HEK293 (cell line): ENCODE measurements at regions not wholly inside any gene's neighbourhood (a gene's known extent, or its start where the extent isn't known, plus 50 kb on each side); places are given as distances from the start of the nearest gene placed in this dataset.

Experiments used
- CTCF ChIA-PET: fragments of 350-600 bp; formaldehyde crosslinking; extraction: SDS; loops from one replicate; lab custom pipeline; 2021; ENCODE audit warnings: antibody characterized with exemption; lab: Yijun Ruan, JAX
- POLR2A ChIA-PET: fragments of 300-600 bp; formaldehyde crosslinking; extraction: SDS; loops from one replicate; lab custom pipeline; 2020; ENCODE audit warnings: antibody characterized with exemption, inconsistent platforms; lab: Yijun Ruan, JAX
- H3K27ac ChIP-seq: fragments of 200-500 bp; sonication (Bioruptor generic); 2 replicates; pipeline ENCODE4 v1.5.1; 2014; ENCODE audit warnings: low read depth, low read length, control low read depth, inconsistent platforms; ENCODE audit errors: extremely low read depth
- H3K36me3 ChIP-seq, 2 experiments: fragments of 200-500 bp in 1 of 2; sonication (Bioruptor generic) in 1 of 2; 1 replicate in 1 of 2; 2 replicates in 1 of 2; pipeline ENCODE4 v1.5.1; 2014 to 2017; ENCODE audit warnings: inconsistent platforms in 2 of 2, low read length in 2 of 2; ENCODE audit not compliant: control insufficient read depth in 2 of 2, insufficient read depth in 1 of 2
- H3K4me1 ChIP-seq: fragments of 200-500 bp; sonication (Bioruptor generic); 2 replicates; pipeline ENCODE4 v1.5.1; 2014; ENCODE audit warnings: mild to moderate bottlenecking, low read length, inconsistent platforms; ENCODE audit not compliant: control insufficient read depth, insufficient read depth
- H3K4me3 ChIP-seq: 2 replicates; pipeline ENCODE4 v1.5.1; 2011; ENCODE audit warnings: low read depth, mild to moderate bottlenecking, control low read depth, low read length, moderate library complexity
- H3K9me3 ChIP-seq: fragments of 200-500 bp; sonication (Bioruptor generic); 2 replicates; pipeline ENCODE4 v1.5.1; 2014; ENCODE audit warnings: low read depth, low read length, inconsistent platforms; ENCODE audit not compliant: control insufficient read depth, insufficient read depth
- BCL11B ChIP-seq: fragments of 450-650 bp; formaldehyde crosslinking; IDR thresholded peaks from 2 replicates; pipeline ENCODE4 v1.5.1; 2016; ENCODE audit warnings: low read depth, missing biosample characterization, missing genetic modification characterization
- HOXA7 ChIP-seq: sonication (generic); formaldehyde crosslinking; IDR thresholded peaks from 2 replicates; pipeline ENCODE4 v1.8.1; 2022; ENCODE audit warnings: missing genetic modification reagents, borderline replicate concordance
- KLF1 ChIP-seq: fragments of 450-650 bp; formaldehyde crosslinking; IDR thresholded peaks from 2 replicates; pipeline ENCODE4 v1.5.1; 2016; ENCODE audit warnings: missing biosample characterization, missing genetic modification characterization
- KLF9 ChIP-seq: fragments of 450-650 bp; formaldehyde crosslinking; IDR thresholded peaks from 2 replicates; pipeline ENCODE4 v1.5.1; 2016; ENCODE audit warnings: missing biosample characterization, missing genetic modification characterization, low read depth
- OSR2 ChIP-seq: fragments of 450-650 bp; formaldehyde crosslinking; IDR thresholded peaks from 2 replicates; pipeline ENCODE4 v1.5.1; 2016; ENCODE audit warnings: missing biosample characterization, missing genetic modification characterization
- ZBTB20 ChIP-seq: fragments of 450-650 bp; formaldehyde crosslinking; IDR thresholded peaks from 2 replicates; pipeline ENCODE4 v1.5.1; 2016; ENCODE audit warnings: missing biosample characterization, missing genetic modification characterization
- ZEB2 ChIP-seq: fragments of 450-650 bp; formaldehyde crosslinking; IDR thresholded peaks from 2 replicates; pipeline ENCODE4 v1.5.1; 2016; ENCODE audit warnings: missing biosample characterization, missing genetic modification characterization
- ZNF138 ChIP-seq: fragments of 450-650 bp; formaldehyde crosslinking; IDR thresholded peaks from 2 replicates; pipeline ENCODE4 v1.5.1; 2016; ENCODE audit warnings: missing biosample characterization, missing genetic modification characterization, borderline replicate concordance
- ZNF146 ChIP-seq: fragments of 450-650 bp; formaldehyde crosslinking; IDR thresholded peaks from 2 replicates; pipeline ENCODE4 v1.5.1; 2016; ENCODE audit warnings: missing biosample characterization, missing genetic modification characterization
- ZNF202 ChIP-seq: fragments of 450-650 bp; formaldehyde crosslinking; IDR thresholded peaks from 2 replicates; pipeline ENCODE4 v1.5.1; 2016; ENCODE audit warnings: missing biosample characterization, missing genetic modification characterization, borderline replicate concordance
- ZNF223 ChIP-seq: fragments of 450-650 bp; formaldehyde crosslinking; IDR thresholded peaks from 2 replicates; pipeline ENCODE4 v1.5.1; 2016; ENCODE audit warnings: missing biosample characterization, missing genetic modification characterization
- ZNF350 ChIP-seq: fragments of 450-650 bp; formaldehyde crosslinking; IDR thresholded peaks from 2 replicates; pipeline ENCODE4 v1.5.0; 2017; ENCODE audit warnings: missing biosample characterization, mild to moderate bottlenecking, missing genetic modification characterization
- ZNF354C ChIP-seq: fragments of 450-650 bp; formaldehyde crosslinking; IDR thresholded peaks from 2 replicates; pipeline ENCODE4 v1.5.1; 2016; ENCODE audit warnings: missing biosample characterization, missing genetic modification characterization, low read depth, borderline replicate concordance
- ZNF433 ChIP-seq: fragments of 450-650 bp; formaldehyde crosslinking; IDR thresholded peaks from 2 replicates; pipeline ENCODE4 v1.5.1; 2016; ENCODE audit warnings: missing biosample characterization, missing genetic modification characterization, low read depth
- ZNF555 ChIP-seq: fragments of 450-650 bp; formaldehyde crosslinking; conservative IDR thresholded peaks from 2 replicates; pipeline ENCODE4 v1.5.1; 2017; ENCODE audit warnings: missing biosample characterization, mild to moderate bottlenecking, missing genetic modification characterization, inconsistent platforms
- ZNF747 ChIP-seq: fragments of 450-650 bp; formaldehyde crosslinking; IDR thresholded peaks from 2 replicates; pipeline ENCODE4 v1.5.1; 2016; ENCODE audit warnings: missing biosample characterization, missing genetic modification characterization
- ZNF777 ChIP-seq: fragments of 450-650 bp; formaldehyde crosslinking; IDR thresholded peaks from 2 replicates; pipeline ENCODE4 v1.5.1; 2017; ENCODE audit warnings: missing biosample characterization, missing genetic modification characterization, borderline replicate concordance
- TF ChIP-seq, protein P1 (sequence below): fragments of 450-650 bp; formaldehyde crosslinking; IDR thresholded peaks from 2 replicates; pipeline ENCODE4 v1.5.1; 2016; ENCODE audit warnings: missing biosample characterization, missing genetic modification characterization
- TF ChIP-seq, protein P2 (sequence below): fragments of 450-650 bp; IDR thresholded peaks from 2 replicates; pipeline ENCODE4 v1.5.1; 2018; ENCODE audit warnings: missing biosample characterization, mild to moderate bottlenecking, missing genetic modification characterization
- TF ChIP-seq, protein P3 (sequence below): fragments of 450-650 bp; formaldehyde crosslinking; IDR thresholded peaks from 2 replicates; pipeline ENCODE4 v1.5.1; 2017; ENCODE audit warnings: missing biosample characterization, missing genetic modification characterization
- TF ChIP-seq, protein P4 (sequence below): fragments of 450-650 bp; formaldehyde crosslinking; IDR thresholded peaks from 2 replicates; pipeline ENCODE4 v1.5.1; 2016; ENCODE audit warnings: missing biosample characterization, missing genetic modification characterization
- TF ChIP-seq, protein P5 (sequence below): fragments of 450-650 bp; formaldehyde crosslinking; conservative IDR thresholded peaks from 2 replicates; pipeline ENCODE4 v1.5.1; 2016; ENCODE audit warnings: low read depth, missing biosample characterization, missing genetic modification characterization

DNA sequence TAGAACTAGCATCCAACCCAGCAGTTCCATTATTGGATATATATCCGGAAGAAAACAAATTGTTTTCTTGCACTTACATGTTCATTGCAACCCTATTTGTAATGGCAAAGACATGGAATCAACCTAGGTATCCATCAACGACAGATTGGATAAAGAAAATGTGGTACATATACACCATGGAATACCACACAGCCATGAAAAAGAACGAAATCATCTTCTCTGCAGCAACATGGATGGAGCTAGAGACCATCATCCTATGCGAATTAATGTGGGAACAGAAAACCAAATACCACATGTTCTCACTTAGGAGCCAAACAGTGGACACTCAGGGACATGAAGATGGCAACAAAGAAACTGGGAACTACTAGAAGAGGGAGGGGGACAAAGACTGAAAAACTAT is 352.7 kb downstream of the CDH2 start:
- Histone ChIP-seq H3K36me3 (no peaks in the 10 kb centered on the region), H3K9me3 (no peaks in the 10 kb centered on the region), H3K4me3 (no peak overlapping the region), H3K27ac (no peak overlapping the region)
- no peak for TF ChIP-seq ZNF202 (tag by site-specific recombination)
- TF ChIP-seq, protein P1, sequence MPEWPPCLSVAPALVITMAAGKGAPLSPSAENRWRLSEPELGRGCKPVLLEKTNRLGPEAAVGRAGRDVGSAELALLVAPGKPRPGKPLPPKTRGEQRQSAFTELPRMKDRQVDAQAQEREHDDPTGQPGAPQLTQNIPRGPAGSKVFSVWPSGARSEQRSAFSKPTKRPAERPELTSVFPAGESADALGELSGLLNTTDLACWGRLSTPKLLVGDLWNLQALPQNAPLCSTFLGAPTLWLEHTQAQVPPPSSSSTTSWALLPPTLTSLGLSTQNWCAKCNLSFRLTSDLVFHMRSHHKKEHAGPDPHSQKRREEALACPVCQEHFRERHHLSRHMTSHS: no peak
- peak; percentile 34; the same call in 1 of the 2 replicates for TF ChIP-seq ZNF146
- TF ChIP-seq ZNF138 (tag by site-specific recombination): no peak
- no peak for TF ChIP-seq ZNF354C (tag by site-specific recombination)
- no peak for TF ChIP-seq KLF9 (tag by site-specific recombination)
- TF ChIP-seq ZNF777: no peak
- TF ChIP-seq, all 188 proteins: peak for 1
- H3K4me1 ChIP-seq: no peaks in the 10 kb centered on the region
- CTCF ChIA-PET: interaction anchor here (0.6 kb wide), 1 partner anchor 142 kb away, joined by 5 read pairs; no protein-coding TSS in a partner anchor
- POLR2A ChIA-PET: no interaction called here

DNA sequence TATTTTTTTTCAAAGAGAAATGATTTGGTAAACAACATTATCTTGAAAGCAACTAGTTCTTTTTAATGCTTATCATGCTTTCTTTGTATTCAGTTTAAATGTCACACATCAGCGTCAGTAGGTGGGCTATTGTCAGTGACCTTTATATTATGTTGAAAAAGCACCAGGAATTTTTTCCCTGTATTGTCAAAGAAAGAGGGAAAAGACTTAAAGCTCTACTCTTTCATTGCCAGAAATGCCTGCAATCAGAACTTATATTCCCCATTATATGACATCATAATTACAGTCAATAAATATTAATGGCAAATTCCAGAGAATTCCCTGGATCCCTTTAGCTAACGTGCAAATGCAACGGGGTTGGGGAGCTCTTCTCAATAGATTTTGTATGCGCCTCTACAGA is 353.9 kb downstream of the CDH2 start:
- Histone ChIP-seq H3K9me3 (no peaks in the 10 kb centered on the region), H3K36me3 (no peaks in the 10 kb centered on the region), H3K4me3 (no peak overlapping the region), H3K27ac (no peak overlapping the region), H3K4me1 (no peaks in the 10 kb centered on the region)
- ChIA-PET CTCF (no interaction called here), POLR2A (no interaction called here)
- TF ChIP-seq, protein P2, sequence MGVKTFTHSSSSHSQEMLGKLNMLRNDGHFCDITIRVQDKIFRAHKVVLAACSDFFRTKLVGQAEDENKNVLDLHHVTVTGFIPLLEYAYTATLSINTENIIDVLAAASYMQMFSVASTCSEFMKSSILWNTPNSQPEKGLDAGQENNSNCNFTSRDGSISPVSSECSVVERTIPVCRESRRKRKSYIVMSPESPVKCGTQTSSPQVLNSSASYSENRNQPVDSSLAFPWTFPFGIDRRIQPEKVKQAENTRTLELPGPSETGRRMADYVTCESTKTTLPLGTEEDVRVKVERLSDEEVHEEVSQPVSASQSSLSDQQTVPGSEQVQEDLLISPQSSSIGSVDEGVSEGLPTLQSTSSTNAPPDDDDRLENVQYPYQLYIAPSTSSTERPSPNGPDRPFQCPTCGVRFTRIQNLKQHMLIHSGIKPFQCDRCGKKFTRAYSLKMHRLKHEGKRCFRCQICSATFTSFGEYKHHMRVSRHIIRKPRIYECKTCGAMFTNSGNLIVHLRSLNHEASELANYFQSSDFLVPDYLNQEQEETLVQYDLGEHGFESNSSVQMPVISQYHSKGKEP (tag by site-specific recombination): no peak
- TF ChIP-seq ZNF433 (tag by site-specific recombination) (no peak), ZNF223 (no peak), ZNF350 (tag by site-specific recombination) (no peak)
- TF ChIP-seq, protein P3, sequence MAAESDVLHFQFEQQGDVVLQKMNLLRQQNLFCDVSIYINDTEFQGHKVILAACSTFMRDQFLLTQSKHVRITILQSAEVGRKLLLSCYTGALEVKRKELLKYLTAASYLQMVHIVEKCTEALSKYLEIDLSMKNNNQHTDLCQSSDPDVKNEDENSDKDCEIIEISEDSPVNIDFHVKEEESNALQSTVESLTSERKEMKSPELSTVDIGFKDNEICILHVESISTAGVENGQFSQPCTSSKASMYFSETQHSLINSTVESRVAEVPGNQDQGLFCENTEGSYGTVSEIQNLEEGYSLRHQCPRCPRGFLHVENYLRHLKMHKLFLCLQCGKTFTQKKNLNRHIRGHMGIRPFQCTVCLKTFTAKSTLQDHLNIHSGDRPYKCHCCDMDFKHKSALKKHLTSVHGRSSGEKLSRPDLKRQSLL (tag by site-specific recombination): no peak

DNA sequence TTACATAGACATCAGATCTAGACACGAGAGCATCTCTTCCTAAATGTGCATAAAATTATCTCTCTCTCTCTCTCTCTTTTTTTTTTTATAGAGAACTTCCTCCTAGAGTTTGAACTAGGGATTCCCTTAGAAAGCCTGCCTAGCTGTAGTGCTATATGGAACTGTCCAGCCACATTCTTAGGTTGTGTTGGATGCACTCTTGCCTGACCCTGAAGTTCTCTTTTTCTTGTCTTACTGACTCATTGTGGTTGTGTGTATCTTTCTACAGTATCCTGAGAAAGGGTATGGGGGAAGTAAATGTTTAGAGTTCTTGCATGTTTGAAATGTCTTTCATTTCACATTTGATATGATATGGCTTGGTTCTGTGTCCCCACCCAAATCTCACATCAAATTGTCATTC is 368.2 kb downstream of the CDH2 start:
- no peaks in the 10 kb centered on the region for H3K4me1 ChIP-seq
- CTCF ChIA-PET: no interaction called here
- no peak overlapping the region for H3K4me3 ChIP-seq
- POLR2A ChIA-PET: no interaction called here
- no peaks in the 10 kb centered on the region for H3K36me3 ChIP-seq
- no peak overlapping the region for H3K27ac ChIP-seq
- H3K9me3 ChIP-seq: no peaks in the 10 kb centered on the region
- no peak for TF ChIP-seq ZNF747 (tag by site-specific recombination)
- no peak for TF ChIP-seq HOXA7
- TF ChIP-seq KLF1 (tag by site-specific recombination): no peak
- no peak for TF ChIP-seq ZBTB20 (tag by site-specific recombination)
- TF ChIP-seq ZNF555: no peak
- TF ChIP-seq, protein P4, sequence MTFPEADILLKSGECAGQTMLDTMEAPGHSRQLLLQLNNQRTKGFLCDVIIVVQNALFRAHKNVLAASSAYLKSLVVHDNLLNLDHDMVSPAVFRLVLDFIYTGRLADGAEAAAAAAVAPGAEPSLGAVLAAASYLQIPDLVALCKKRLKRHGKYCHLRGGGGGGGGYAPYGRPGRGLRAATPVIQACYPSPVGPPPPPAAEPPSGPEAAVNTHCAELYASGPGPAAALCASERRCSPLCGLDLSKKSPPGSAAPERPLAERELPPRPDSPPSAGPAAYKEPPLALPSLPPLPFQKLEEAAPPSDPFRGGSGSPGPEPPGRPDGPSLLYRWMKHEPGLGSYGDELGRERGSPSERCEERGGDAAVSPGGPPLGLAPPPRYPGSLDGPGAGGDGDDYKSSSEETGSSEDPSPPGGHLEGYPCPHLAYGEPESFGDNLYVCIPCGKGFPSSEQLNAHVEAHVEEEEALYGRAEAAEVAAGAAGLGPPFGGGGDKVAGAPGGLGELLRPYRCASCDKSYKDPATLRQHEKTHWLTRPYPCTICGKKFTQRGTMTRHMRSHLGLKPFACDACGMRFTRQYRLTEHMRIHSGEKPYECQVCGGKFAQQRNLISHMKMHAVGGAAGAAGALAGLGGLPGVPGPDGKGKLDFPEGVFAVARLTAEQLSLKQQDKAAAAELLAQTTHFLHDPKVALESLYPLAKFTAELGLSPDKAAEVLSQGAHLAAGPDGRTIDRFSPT: no peak
- no peak for TF ChIP-seq ZEB2 (tag by site-specific recombination)
- no peak for TF ChIP-seq BCL11B (tag by site-specific recombination)
- TF ChIP-seq, protein P5, sequence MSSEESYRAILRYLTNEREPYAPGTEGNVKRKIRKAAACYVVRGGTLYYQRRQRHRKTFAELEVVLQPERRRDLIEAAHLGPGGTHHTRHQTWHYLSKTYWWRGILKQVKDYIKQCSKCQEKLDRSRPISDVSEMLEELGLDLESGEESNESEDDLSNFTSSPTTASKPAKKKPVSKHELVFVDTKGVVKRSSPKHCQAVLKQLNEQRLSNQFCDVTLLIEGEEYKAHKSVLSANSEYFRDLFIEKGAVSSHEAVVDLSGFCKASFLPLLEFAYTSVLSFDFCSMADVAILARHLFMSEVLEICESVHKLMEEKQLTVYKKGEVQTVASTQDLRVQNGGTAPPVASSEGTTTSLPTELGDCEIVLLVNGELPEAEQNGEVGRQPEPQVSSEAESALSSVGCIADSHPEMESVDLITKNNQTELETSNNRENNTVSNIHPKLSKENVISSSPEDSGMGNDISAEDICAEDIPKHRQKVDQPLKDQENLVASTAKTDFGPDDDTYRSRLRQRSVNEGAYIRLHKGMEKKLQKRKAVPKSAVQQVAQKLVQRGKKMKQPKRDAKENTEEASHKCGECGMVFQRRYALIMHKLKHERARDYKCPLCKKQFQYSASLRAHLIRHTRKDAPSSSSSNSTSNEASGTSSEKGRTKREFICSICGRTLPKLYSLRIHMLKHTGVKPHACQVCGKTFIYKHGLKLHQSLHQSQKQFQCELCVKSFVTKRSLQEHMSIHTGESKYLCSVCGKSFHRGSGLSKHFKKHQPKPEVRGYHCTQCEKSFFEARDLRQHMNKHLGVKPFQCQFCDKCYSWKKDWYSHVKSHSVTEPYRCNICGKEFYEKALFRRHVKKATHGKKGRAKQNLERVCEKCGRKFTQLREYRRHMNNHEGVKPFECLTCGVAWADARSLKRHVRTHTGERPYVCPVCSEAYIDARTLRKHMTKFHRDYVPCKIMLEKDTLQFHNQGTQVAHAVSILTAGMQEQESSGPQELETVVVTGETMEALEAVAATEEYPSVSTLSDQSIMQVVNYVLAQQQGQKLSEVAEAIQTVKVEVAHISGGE (tag by site-specific recombination): no peak
- TF ChIP-seq OSR2 (tag by site-specific recombination): no peak
